ENCODE measurements at regions not wholly inside any gene's neighbourhood (a gene's known extent, or its start where the extent isn't known, plus 50 kb on each side); places are given as distances from the start of the nearest gene placed in this dataset.

DNA sequence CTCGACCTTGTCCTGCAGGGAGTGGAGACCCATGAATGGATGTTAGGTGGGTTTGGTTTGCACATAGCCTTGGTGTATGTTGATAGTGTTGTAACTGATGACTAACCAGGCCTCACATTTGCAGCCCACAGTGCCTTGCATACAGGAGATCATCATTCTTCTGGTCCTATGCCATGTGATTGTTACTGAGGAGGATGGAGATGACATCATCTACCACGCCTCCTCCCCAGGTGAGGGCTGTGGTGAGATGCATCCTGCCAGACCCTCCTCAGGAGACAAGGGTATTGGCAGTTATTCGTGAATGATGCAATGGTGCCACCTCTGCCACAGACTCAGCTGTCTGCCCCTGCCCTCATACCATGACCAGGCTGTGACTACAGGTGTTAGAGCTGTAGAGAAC lies 1294.1 kb downstream of the UQCRFS1 start:
- ChIA-PET CTCF (no interaction called here), POLR2A (no interaction called here)
- no peaks in the 10 kb centered on the region for H3K79me2 ChIP-seq (ENCODE audit: control insufficient read depth, insufficient read depth, low read length)
- H3K36me3 ChIP-seq (ENCODE audit: control insufficient read depth in 2 of 2, extremely low read depth in 1 of 2, insufficient read depth in 2 of 2, low read length in 2 of 2), result no peaks in the 10 kb centered on the region
- peaks cover 1% of the 10 kb centered on the region for H3K9me3 ChIP-seq (replicated peaks; ENCODE audit: control insufficient read depth, insufficient read depth, low read length)
- intact Hi-C loops (cut with micrococcal nuclease) (no loop called here), dilution Hi-C loops (cut with MboI; ENCODE audit: extremely low pct_ligation_motif_present, low sequenced_read_pairs) (no loop called here)
- TF ChIP-seq MAX (IDR thresholded peaks at IDR 0.05; ENCODE audit: insufficient read depth, insufficient read length) (no peak), GATA2 (IDR thresholded peaks at IDR 0.05; ENCODE audit: insufficient read depth, insufficient read length, low read depth, low read length) (no peak), FOS (IDR thresholded peaks at IDR 0.05; ENCODE audit: borderline replicate concordance, insufficient read depth, low read length) (no peak), JUN (IDR thresholded peaks at IDR 0.05; ENCODE audit: borderline replicate concordance, insufficient read depth, insufficient read length, low read depth) (no peak), POLR2AphosphoS5 (IDR thresholded peaks at IDR 0.05; ENCODE audit: insufficient read depth, low read depth, low read length) (no peak), MYC (IDR thresholded peaks at IDR 0.05; ENCODE audit: low read depth, low read length) (no peak), CTCF (IDR thresholded peaks at IDR 0.05; ENCODE audit: extremely low read depth in 1 of 2, insufficient read depth in 1 of 2, low read depth in 1 of 2, low read length in 2 of 2) (no peak)
- DNase-seq (ENCODE audit: low read depth, low spot score), result no peak
- H3K4me2 ChIP-seq (ENCODE audit: insufficient read depth, low read length), result no peak overlapping the region
- no peaks in the 10 kb centered on the region for H4K20me1 ChIP-seq (replicated peaks; ENCODE audit: control insufficient read depth, extremely low read depth, insufficient read depth, low read length)
- no peaks in the 10 kb centered on the region for H3K4me1 ChIP-seq (ENCODE audit: control insufficient read depth, extremely low read depth, insufficient read depth, low read length)
- H3K27ac ChIP-seq (ENCODE audit: insufficient read depth, low read depth, low read length), result no peak overlapping the region
- BruUV-seq (replicated peaks), result no TSS peak
- no peak overlapping the region for H2AFZ ChIP-seq (ENCODE audit: low read depth, low read length)
- no peak overlapping the region for H3K4me3 ChIP-seq (replicated peaks in 1 of 3; ENCODE audit: insufficient read depth in 1 of 3, low read depth in 1 of 3, low read length in 3 of 3)
- no peak for FAIRE-seq
- H3K27me3 ChIP-seq (ENCODE audit: control insufficient read depth in 2 of 2, insufficient read depth in 2 of 2, low read length in 2 of 2), result no peaks in the 10 kb centered on the region
- no peak overlapping the region for H3K9ac ChIP-seq (replicated peaks; ENCODE audit: extremely low read depth, insufficient read depth, low read length)
- H3K9me1 ChIP-seq (replicated peaks; ENCODE audit: control insufficient read depth, extremely low read depth, insufficient read depth, low read length), result no peaks in the 10 kb centered on the region

All from endothelial cell of umbilical vein (primary cell).